ENCODE measurements at regions not wholly inside any gene's neighbourhood (a gene's known extent, or its start where the extent isn't known, plus 50 kb on each side); places are given as distances from the start of the nearest gene placed in this dataset.

DNA sequence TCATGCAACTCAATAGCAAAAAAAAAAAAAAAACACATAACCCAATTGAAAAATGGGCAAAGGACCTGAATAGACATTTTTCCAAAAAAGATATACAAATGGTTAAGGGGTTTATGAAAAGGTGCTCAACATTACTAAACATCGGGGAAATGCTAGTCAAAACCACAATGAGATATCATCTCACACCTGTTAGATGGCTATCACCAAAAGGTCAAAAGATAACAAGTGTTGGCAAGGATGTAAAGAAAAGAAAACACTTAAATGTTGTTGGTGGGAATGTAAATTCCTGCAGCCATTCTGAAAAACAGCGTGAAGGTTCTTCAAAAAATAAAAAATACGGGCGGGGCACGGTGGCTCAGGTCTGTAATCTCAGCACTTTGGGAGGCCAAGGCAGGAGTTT, 112.4 kb upstream of the CAB39 start:
- TF ChIP-seq GLI4 (tag by site-specific recombination; IDR thresholded peaks at IDR 0.05) (no peak), ZNF302 (tag by site-specific recombination; IDR thresholded peaks at IDR 0.05; ENCODE audit: low read depth) (no peak), ZNF184 (tag by site-specific recombination; IDR thresholded peaks at IDR 0.05) (no peak), ZNF501 (tag by site-specific recombination; IDR thresholded peaks at IDR 0.05) (no peak), ZBTB20 (tag by site-specific recombination; IDR thresholded peaks at IDR 0.05) (no peak), ZNF549 (tag by site-specific recombination; IDR thresholded peaks at IDR 0.05) (no peak), ZNF239 (tag by site-specific recombination; IDR thresholded peaks at IDR 0.05) (no peak), ZNF513 (tag by site-specific recombination; IDR thresholded peaks at IDR 0.05) (no peak), SALL2 (tag by site-specific recombination; IDR thresholded peaks at IDR 0.05; ENCODE audit: borderline replicate concordance) (no peak)
- TF ChIP-seq, protein P1, sequence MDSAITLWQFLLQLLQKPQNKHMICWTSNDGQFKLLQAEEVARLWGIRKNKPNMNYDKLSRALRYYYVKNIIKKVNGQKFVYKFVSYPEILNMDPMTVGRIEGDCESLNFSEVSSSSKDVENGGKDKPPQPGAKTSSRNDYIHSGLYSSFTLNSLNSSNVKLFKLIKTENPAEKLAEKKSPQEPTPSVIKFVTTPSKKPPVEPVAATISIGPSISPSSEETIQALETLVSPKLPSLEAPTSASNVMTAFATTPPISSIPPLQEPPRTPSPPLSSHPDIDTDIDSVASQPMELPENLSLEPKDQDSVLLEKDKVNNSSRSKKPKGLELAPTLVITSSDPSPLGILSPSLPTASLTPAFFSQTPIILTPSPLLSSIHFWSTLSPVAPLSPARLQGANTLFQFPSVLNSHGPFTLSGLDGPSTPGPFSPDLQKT (IDR thresholded peaks at IDR 0.05; ENCODE audit: borderline replicate concordance, low read depth, low read length): no peak
- TF ChIP-seq, protein P2, sequence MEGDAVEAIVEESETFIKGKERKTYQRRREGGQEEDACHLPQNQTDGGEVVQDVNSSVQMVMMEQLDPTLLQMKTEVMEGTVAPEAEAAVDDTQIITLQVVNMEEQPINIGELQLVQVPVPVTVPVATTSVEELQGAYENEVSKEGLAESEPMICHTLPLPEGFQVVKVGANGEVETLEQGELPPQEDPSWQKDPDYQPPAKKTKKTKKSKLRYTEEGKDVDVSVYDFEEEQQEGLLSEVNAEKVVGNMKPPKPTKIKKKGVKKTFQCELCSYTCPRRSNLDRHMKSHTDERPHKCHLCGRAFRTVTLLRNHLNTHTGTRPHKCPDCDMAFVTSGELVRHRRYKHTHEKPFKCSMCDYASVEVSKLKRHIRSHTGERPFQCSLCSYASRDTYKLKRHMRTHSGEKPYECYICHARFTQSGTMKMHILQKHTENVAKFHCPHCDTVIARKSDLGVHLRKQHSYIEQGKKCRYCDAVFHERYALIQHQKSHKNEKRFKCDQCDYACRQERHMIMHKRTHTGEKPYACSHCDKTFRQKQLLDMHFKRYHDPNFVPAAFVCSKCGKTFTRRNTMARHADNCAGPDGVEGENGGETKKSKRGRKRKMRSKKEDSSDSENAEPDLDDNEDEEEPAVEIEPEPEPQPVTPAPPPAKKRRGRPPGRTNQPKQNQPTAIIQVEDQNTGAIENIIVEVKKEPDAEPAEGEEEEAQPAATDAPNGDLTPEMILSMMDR (tag by site-specific recombination; IDR thresholded peaks at IDR 0.05): no peak

All from HEK293 (cell line).